ENCODE measurements at regions not wholly inside any gene's neighbourhood (a gene's known extent, or its start where the extent isn't known, plus 50 kb on each side); places are given as distances from the start of the nearest gene placed in this dataset.
A peak's percentile ranks its signal among the peaks of the same experiment; 100 is the strongest.

- no peak for DNase-seq (ENCODE audit: low read depth)
Observed at GRCh38 chr12:28601570-28602058, 411.4 kb downstream of the CCDC91 start.

GRCh38 chr12:28602786-28603185, 412.5 kb downstream of the CCDC91 start:
- DNase-seq (ENCODE audit: low read depth), result no peak

- DNase-seq (ENCODE audit: low read depth), result no peak
Observed at GRCh38 chr12:28603239-28603638, 413.0 kb downstream of the CCDC91 start.

GRCh38 chr12:28603801-28604200, 413.5 kb downstream of the CCDC91 start:
- no peak for DNase-seq (ENCODE audit: low read depth)

- DNase-seq (ENCODE audit: low read depth), result no peak
Observed at GRCh38 chr12:28604240-28604639, 414.0 kb downstream of the CCDC91 start.

GRCh38 chr12:28606967-28607557, 416.8 kb downstream of the CCDC91 start:
- DNase-seq (ENCODE audit: low read depth), result no peak

- DNase-seq (ENCODE audit: low read depth), result no peak
Observed at GRCh38 chr12:28610401-28611114, 420.3 kb downstream of the CCDC91 start.

GRCh38 chr12:28611115-28611435, 420.8 kb downstream of the CCDC91 start:
- peak; percentile 52 for DNase-seq (ENCODE audit: low read depth)

GRCh38 chr12:28611449-28611848, 421.2 kb downstream of the CCDC91 start:
- no peak for DNase-seq (ENCODE audit: low read depth)

GRCh38 chr12:28618171-28618570, 427.9 kb downstream of the CCDC91 start:
- no peak for DNase-seq (ENCODE audit: low read depth)

- DNase-seq (ENCODE audit: low read depth), result no peak
Observed at GRCh38 chr12:28618772-28619171, 428.5 kb downstream of the CCDC91 start.

- DNase-seq (ENCODE audit: low read depth), result no peak
Observed at GRCh38 chr12:28620281-28620680, 430.0 kb downstream of the CCDC91 start.

GRCh38 chr12:28622406-28622805, 432.1 kb downstream of the CCDC91 start:
- DNase-seq (ENCODE audit: low read depth), result peak; percentile 8

- no peak for DNase-seq (ENCODE audit: low read depth)
Observed at GRCh38 chr12:28626504-28626903, 436.2 kb downstream of the CCDC91 start.

GRCh38 chr12:28629691-28630090, 439.4 kb downstream of the CCDC91 start:
- DNase-seq (ENCODE audit: low read depth), result no peak

- no peak for DNase-seq (ENCODE audit: low read depth)
Observed at GRCh38 chr12:28631831-28632230, 441.6 kb downstream of the CCDC91 start.

GRCh38 chr12:28640519-28640918, 450.3 kb downstream of the CCDC91 start:
- DNase-seq (ENCODE audit: low read depth), result no peak

- no peak for DNase-seq (ENCODE audit: low read depth)
Observed at GRCh38 chr12:28645436-28645835, 455.2 kb downstream of the CCDC91 start.

GRCh38 chr12:28645891-28646290, 455.6 kb downstream of the CCDC91 start:
- no peak for DNase-seq (ENCODE audit: low read depth)

GRCh38 chr12:28650906-28651305, 460.6 kb downstream of the CCDC91 start:
- no peak for DNase-seq (ENCODE audit: low read depth)

- DNase-seq (ENCODE audit: low read depth), result no peak
Observed at GRCh38 chr12:28652239-28652638, 462.0 kb downstream of the CCDC91 start.

GRCh38 chr12:28681980-28682379, 467.1 kb upstream of the FAR2 start:
- no peak for DNase-seq (ENCODE audit: low read depth)

GRCh38 chr12:28683366-28683765, 465.7 kb upstream of the FAR2 start:
- no peak for DNase-seq (ENCODE audit: low read depth)

Data from GM04504 (cell line).